Liver (tissue), 2 donors: ENCODE measurements at regions not wholly inside any gene's neighbourhood (a gene's known extent, or its start where the extent isn't known, plus 50 kb on each side); places are given as distances from the start of the nearest gene placed in this dataset.

Experiments
- CTCF ChIP-seq: fragments of 150-350 bp; IDR thresholded peaks from 2 replicates; pipeline ENCODE4 v1.5.1; 2017; ENCODE audit warnings: improper control_type of control experiment, low read depth, low read length; ENCODE audit not compliant: missing input control
- ZBTB33 ChIP-seq: IDR thresholded peaks from 2 replicates; pipeline ENCODE4 v1.6.1; 2016; ENCODE audit warnings: antibody characterized with exemption
- donor health status: healthy.

GRCh38 chr1:56297208-56297607 lies 282.2 kb downstream of the PLPP3 start:
- TF ChIP-seq CTCF (no peak), ZBTB33 (no peak)
